ENCODE measurements at regions not wholly inside any gene's neighbourhood (a gene's known extent, or its start where the extent isn't known, plus 50 kb on each side); places are given as distances from the start of the nearest gene placed in this dataset.

GRCh38 chr5:30607301-30607894 lies 586.1 kb upstream of the CDH6 start:
- Mint-ChIP-seq H3K9me3 (peaks cover 13% of the 10 kb centered on the region), H3K4me1 (ENCODE audit: low read depth) (no peaks in the 10 kb centered on the region), H3K27me3 (ENCODE audit: low read depth) (no peaks in the 10 kb centered on the region), H3K36me3 (ENCODE audit: insufficient read depth) (no peaks in the 10 kb centered on the region), H3K4me3 (no peak overlapping the region)
- DNase-seq (no peak), ATAC-seq (no peak)

- DNase-seq (no peak), ATAC-seq (no peak)
- peaks cover 9% of the 10 kb centered on the region for H3K9me3 Mint-ChIP-seq
- H3K36me3 Mint-ChIP-seq (ENCODE audit: insufficient read depth): no peaks in the 10 kb centered on the region
- no peaks in the 10 kb centered on the region for H3K27me3 Mint-ChIP-seq (ENCODE audit: low read depth)
- no peak overlapping the region for H3K4me3 Mint-ChIP-seq
- no peaks in the 10 kb centered on the region for H3K4me1 Mint-ChIP-seq (ENCODE audit: low read depth)
Measured at GRCh38 chr5:30605693-30606268, 587.7 kb upstream of the CDH6 start.

- no peaks in the 10 kb centered on the region for H3K36me3 Mint-ChIP-seq (ENCODE audit: insufficient read depth)
- H3K4me3 Mint-ChIP-seq: no peak overlapping the region
- H3K9me3 Mint-ChIP-seq: peaks cover 9% of the 10 kb centered on the region
- DNase-seq (no peak), ATAC-seq (no peak)
- no peaks in the 10 kb centered on the region for H3K4me1 Mint-ChIP-seq (ENCODE audit: low read depth)
- H3K27me3 Mint-ChIP-seq (ENCODE audit: low read depth): no peaks in the 10 kb centered on the region
Measured at GRCh38 chr5:30604648-30605262, 588.7 kb upstream of the CDH6 start.

GRCh38 chr5:30600892-30601291 lies 592.6 kb upstream of the CDH6 start:
- ATAC-seq (no peak), DNase-seq (no peak)
- H3K27me3 Mint-ChIP-seq (ENCODE audit: low read depth): no peaks in the 10 kb centered on the region
- H3K4me1 Mint-ChIP-seq (ENCODE audit: low read depth): no peaks in the 10 kb centered on the region
- H3K4me3 Mint-ChIP-seq: no peak overlapping the region
- H3K36me3 Mint-ChIP-seq (ENCODE audit: insufficient read depth): no peaks in the 10 kb centered on the region
- peaks cover 14% of the 10 kb centered on the region for H3K9me3 Mint-ChIP-seq

GRCh38 chr5:30596495-30597064 lies 596.9 kb upstream of the CDH6 start:
- no peak for ATAC-seq
- Mint-ChIP-seq H3K4me3 (no peak overlapping the region), H3K4me1 (ENCODE audit: low read depth) (no peaks in the 10 kb centered on the region), H3K27me3 (ENCODE audit: low read depth) (no peaks in the 10 kb centered on the region), H3K36me3 (ENCODE audit: insufficient read depth) (no peaks in the 10 kb centered on the region), H3K9me3 (peaks cover 15% of the 10 kb centered on the region)
- DNase-seq: no peak

GRCh38 chr5:30594331-30594730 lies 599.2 kb upstream of the CDH6 start:
- DNase-seq: no peak
- no peaks in the 10 kb centered on the region for H3K27me3 Mint-ChIP-seq (ENCODE audit: low read depth)
- H3K4me1 Mint-ChIP-seq (ENCODE audit: low read depth): no peaks in the 10 kb centered on the region
- no peak overlapping the region for H3K4me3 Mint-ChIP-seq
- peaks cover 21% of the 10 kb centered on the region for H3K9me3 Mint-ChIP-seq
- H3K36me3 Mint-ChIP-seq (ENCODE audit: insufficient read depth): no peaks in the 10 kb centered on the region
- no peak for ATAC-seq

GRCh38 chr5:30592833-30593232 lies 600.7 kb upstream of the CDH6 start:
- ATAC-seq: no peak
- Mint-ChIP-seq H3K9me3 (peaks cover 15% of the 10 kb centered on the region), H3K27me3 (ENCODE audit: low read depth) (no peaks in the 10 kb centered on the region), H3K4me1 (ENCODE audit: low read depth) (no peaks in the 10 kb centered on the region), H3K4me3 (no peak overlapping the region), H3K36me3 (ENCODE audit: insufficient read depth) (no peaks in the 10 kb centered on the region)
- DNase-seq: no peak

GRCh38 chr5:30581198-30581935 lies 612.1 kb upstream of the CDH6 start:
- ATAC-seq (no peak), DNase-seq (no peak)
- no peak overlapping the region for H3K4me3 Mint-ChIP-seq
- H3K36me3 Mint-ChIP-seq (ENCODE audit: insufficient read depth): no peaks in the 10 kb centered on the region
- H3K9me3 Mint-ChIP-seq: peaks cover 13% of the 10 kb centered on the region
- H3K4me1 Mint-ChIP-seq (ENCODE audit: low read depth): no peaks in the 10 kb centered on the region
- H3K27me3 Mint-ChIP-seq (ENCODE audit: low read depth): no peaks in the 10 kb centered on the region

- no peak for ATAC-seq
- Mint-ChIP-seq H3K9me3 (peaks cover 15% of the 10 kb centered on the region), H3K4me3 (no peak overlapping the region), H3K36me3 (ENCODE audit: insufficient read depth) (no peaks in the 10 kb centered on the region), H3K27me3 (ENCODE audit: low read depth) (no peaks in the 10 kb centered on the region), H3K4me1 (ENCODE audit: low read depth) (no peaks in the 10 kb centered on the region)
- no peak for DNase-seq
Measured at GRCh38 chr5:30574761-30575160, 618.7 kb upstream of the CDH6 start.

GRCh38 chr5:30572279-30572678 lies 621.2 kb upstream of the CDH6 start:
- ATAC-seq: no peak
- Mint-ChIP-seq H3K36me3 (ENCODE audit: insufficient read depth) (no peaks in the 10 kb centered on the region), H3K4me1 (ENCODE audit: low read depth) (no peaks in the 10 kb centered on the region), H3K4me3 (no peak overlapping the region), H3K27me3 (ENCODE audit: low read depth) (no peaks in the 10 kb centered on the region), H3K9me3 (peaks cover 18% of the 10 kb centered on the region)
- DNase-seq: no peak

- ATAC-seq: no peak
- no peaks in the 10 kb centered on the region for H3K36me3 Mint-ChIP-seq (ENCODE audit: insufficient read depth)
- no peaks in the 10 kb centered on the region for H3K27me3 Mint-ChIP-seq (ENCODE audit: low read depth)
- no peaks in the 10 kb centered on the region for H3K4me1 Mint-ChIP-seq (ENCODE audit: low read depth)
- peaks cover 14% of the 10 kb centered on the region for H3K9me3 Mint-ChIP-seq
- H3K4me3 Mint-ChIP-seq: no peak overlapping the region
- DNase-seq: no peak
Measured at GRCh38 chr5:30561771-30562170, 631.7 kb upstream of the CDH6 start.

GRCh38 chr5:30551618-30552017 lies 641.9 kb upstream of the CDH6 start:
- no peaks in the 10 kb centered on the region for H3K36me3 Mint-ChIP-seq (ENCODE audit: insufficient read depth)
- ATAC-seq (no peak), DNase-seq (no peak)
- H3K27me3 Mint-ChIP-seq (ENCODE audit: low read depth): no peaks in the 10 kb centered on the region
- no peaks in the 10 kb centered on the region for H3K4me1 Mint-ChIP-seq (ENCODE audit: low read depth)
- H3K9me3 Mint-ChIP-seq: peaks cover 9% of the 10 kb centered on the region
- H3K4me3 Mint-ChIP-seq: no peak overlapping the region

GRCh38 chr5:30548580-30549305 lies 644.7 kb upstream of the CDH6 start:
- H3K9me3 Mint-ChIP-seq: peaks cover 24% of the 10 kb centered on the region
- DNase-seq: no peak
- no peaks in the 10 kb centered on the region for H3K36me3 Mint-ChIP-seq (ENCODE audit: insufficient read depth)
- no peaks in the 10 kb centered on the region for H3K4me1 Mint-ChIP-seq (ENCODE audit: low read depth)
- no peaks in the 10 kb centered on the region for H3K27me3 Mint-ChIP-seq (ENCODE audit: low read depth)
- H3K4me3 Mint-ChIP-seq: no peak overlapping the region
- ATAC-seq: no peak

GRCh38 chr5:30540150-30540549 lies 653.3 kb upstream of the CDH6 start:
- Mint-ChIP-seq H3K9me3 (peaks cover 27% of the 10 kb centered on the region), H3K4me1 (ENCODE audit: low read depth) (no peaks in the 10 kb centered on the region), H3K36me3 (ENCODE audit: insufficient read depth) (no peaks in the 10 kb centered on the region), H3K4me3 (no peak overlapping the region), H3K27me3 (ENCODE audit: low read depth) (no peaks in the 10 kb centered on the region)
- DNase-seq (no peak), ATAC-seq (no peak)

Data from activated T-cell treated with anti-CD3 and anti-CD28 coated beads, Interleukin-2, amount 50 U/mL, for 4 hours (primary cell).